Islet of Langerhans (tissue), 1 donor: ENCODE measurements at regions not wholly inside any gene's neighbourhood (a gene's known extent, or its start where the extent isn't known, plus 50 kb on each side); places are given as distances from the start of the nearest gene placed in this dataset.
"Not testable (repeated sequence)": the region's sequence is repeated elsewhere in the genome, so short reads cannot be mapped to it uniquely, and the experiment has no call there.

Experiments used
- FAIRE-seq: peaks from one replicate; lab custom pipeline; 2011; peaks lifted over from hg19 to GRCh38; lab: Jason Lieb, UNC

DNA sequence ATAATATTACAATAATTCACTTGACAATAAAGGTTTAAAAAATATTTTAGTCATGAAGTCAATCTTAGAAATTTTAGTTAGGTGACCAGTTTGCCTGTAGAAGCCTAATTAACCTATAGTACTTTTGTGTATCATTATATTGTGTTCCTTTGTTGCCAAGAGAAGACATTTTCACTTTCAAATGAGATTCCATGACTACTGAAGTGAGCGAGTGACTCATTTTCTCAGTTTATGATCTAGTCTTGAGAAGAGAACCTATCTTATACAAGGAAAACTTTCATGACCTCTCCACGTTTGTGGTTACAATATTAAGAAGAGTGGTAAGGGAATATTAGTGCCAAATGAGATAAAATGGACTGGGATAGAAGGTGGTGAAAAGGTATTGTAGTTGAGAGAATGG is 423.9 kb upstream of the CHORDC1 start:
- FAIRE-seq: no peak

DNA sequence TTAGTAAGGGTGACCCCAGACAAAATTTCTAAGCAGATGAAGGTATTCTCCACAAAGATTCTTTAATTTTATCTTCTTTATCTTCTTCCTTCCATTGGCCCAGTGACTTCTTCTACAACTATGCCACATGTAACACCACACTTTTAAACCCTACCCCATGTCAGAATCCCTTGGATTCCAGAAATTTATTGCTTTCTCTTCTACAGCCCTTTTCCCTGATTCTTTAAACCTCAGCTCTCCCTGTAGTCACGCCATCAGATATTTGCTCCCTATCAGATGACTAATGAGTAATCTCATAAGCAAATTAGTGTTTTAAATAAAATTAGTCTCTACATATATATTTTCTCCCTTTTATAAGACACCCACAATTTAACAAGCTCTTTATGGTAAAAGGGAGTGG is 423.4 kb upstream of the CHORDC1 start:
- no peak for FAIRE-seq

DNA sequence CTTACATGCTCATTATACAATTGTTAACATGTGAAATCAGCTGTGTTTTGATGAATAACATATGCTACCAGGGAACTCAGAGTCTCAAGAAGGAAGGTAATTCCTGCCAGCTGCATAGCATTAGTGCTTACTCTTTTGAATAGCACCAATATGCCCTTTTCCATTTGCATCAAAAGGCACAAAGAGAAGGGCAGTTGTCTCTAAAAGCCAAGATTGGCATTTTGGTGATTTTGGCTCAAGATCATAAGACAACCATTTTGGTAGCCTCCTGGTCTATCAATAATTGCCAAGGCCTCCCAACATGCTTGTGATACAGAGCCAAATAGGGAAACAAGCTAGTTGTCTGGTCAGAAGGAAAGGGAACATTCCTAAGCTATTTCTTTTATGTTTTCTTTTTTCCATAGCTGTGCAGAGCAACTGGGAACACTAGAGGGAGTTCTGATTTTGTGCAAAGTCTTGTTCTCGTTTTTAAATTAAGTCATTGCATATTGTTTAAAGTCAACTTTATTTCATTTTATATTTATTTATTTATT is 416.7 kb upstream of the CHORDC1 start:
- no peak for FAIRE-seq

DNA sequence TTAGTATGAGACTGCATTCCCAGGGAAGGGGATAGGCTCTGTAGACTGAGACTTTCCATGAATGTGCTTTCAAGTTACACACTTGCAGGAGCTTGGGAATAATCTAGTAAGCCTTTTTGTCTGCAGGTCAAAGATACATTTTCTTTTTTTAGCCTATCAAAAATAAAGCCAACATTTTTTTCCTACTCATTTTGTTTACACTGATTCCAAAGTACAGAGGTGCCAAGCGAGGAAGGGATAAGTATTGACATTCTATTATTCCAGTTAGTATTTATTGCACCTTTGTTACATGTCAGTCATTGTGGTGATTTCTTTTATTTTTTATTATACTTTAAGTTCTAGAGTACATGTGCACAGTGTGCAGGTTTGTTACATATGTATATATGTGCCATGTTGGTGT is 413.0 kb upstream of the CHORDC1 start:
- FAIRE-seq: peak; percentile 58

DNA sequence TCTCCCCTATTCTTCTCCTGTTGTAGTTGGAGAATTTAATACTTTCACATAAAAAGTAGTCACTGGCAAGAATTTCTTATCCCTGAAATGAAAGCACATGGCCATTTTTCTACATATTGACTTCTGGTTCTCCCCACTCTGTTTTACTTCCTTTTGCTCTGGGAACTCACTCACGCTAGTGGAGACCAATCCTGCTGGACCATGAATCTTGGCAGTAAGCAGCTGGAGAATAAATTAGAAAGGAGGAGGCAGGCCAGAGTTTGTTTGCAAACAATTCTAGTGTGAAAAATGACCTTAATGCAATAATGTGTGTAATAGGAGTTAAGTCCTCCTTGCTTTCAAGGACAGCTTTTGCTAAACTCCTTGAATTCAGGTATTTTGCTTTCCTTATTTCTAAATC is 412.3 kb upstream of the CHORDC1 start:
- peak; percentile 71 for FAIRE-seq

DNA sequence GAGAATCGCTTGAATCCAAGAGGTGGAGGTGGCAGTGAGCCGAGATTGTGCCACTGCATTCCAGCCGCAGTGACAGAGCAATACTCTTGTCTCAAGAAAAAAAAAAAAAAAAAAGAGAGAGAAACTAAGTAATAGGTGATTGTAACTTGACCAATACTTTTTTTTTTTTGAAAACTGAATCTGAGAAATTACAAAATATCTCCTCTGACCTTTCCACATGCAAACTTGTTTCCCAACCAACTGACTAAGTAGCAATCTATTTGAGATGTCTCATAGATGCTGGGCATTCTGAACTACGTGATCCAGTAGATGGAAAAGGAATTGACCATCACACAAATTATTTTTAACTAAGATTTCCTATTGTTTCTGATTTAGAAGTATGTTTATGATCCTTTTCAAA is 407.3 kb upstream of the CHORDC1 start:
- FAIRE-seq: no peak

DNA sequence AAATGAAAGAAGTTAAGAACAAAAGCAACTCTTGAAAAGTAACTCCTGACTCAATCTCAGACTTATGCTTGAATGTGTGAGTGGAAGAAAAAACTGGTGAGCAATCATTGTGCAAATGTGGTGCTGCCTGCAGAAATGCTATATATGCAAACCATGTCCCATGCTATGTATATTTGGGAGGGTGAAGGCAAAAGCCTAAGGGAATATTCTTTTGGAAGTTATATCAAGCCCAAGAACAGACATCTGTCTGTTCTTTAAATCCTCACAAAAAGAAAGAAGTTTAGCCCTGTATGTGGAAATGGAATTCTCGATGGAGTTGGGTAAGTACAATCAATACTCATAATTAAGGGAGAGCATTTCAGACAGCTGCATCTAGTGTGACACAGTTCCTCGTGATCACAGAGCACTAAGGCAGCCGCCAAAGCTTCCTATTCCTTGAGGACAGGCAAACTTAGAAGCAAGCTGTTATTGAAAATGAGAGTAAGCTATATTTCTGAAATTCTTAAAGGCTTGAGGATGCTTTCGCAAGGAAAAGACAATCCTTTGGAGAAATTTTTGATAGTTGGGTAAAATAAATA is 406.5 kb upstream of the CHORDC1 start:
- no peak for FAIRE-seq

DNA sequence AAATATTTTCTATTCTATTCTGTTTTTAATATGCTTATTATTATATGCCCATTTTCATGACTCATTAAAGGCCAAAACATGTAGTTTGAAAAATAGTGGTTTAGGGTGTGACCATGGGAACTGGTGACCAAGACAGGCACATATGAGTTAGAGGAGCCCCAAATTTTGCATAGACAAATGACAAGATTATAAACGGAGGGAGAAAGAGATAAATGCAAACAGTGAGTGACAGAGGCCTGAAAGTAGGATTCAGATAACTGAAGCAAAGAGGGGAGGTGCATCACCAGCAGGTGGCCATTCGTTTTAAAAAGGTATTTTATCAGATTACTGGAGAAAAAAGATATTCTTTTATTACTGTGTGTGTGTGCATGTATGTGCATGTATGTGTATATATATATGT is 391.5 kb upstream of the CHORDC1 start:
- no peak for FAIRE-seq

DNA sequence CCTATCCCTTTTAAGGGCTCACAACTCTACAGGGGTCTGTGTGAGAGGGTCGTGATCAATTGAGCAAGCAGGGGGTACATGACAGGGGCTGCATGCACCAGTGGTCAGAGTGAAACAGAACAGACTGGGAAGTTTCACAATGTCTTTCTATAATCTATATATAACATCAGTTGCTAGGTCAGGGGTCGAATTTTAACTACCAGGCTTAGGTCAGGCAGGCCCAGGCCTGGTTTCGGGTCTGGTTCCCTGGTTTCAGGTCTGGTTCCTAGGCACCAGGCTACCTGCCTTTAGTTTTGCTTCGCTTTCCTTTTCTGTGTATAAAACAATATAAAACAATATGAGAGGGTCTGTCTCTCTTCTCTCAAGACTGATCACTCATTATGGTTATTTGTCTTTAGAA is 390.2 kb upstream of the CHORDC1 start:
- FAIRE-seq: not testable (repeated sequence)

DNA sequence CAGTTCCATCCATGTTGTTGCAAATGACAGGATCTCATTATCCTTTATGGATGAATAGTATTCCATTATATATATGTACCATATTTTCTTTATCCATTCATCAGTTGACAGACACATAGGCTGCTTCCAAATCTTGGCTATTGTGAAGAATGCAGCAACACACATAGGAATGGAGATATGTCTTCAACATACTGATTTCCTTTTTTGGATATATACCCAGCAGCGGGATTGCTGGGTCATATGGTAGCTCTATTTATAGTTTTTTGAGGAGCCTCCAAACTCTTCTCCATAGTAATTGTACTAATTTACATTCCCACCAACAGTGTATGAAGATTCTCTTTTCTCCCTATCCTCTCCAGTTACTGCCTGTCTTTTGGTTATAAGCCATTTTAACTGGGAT is 383.9 kb upstream of the CHORDC1 start:
- FAIRE-seq: no peak

DNA sequence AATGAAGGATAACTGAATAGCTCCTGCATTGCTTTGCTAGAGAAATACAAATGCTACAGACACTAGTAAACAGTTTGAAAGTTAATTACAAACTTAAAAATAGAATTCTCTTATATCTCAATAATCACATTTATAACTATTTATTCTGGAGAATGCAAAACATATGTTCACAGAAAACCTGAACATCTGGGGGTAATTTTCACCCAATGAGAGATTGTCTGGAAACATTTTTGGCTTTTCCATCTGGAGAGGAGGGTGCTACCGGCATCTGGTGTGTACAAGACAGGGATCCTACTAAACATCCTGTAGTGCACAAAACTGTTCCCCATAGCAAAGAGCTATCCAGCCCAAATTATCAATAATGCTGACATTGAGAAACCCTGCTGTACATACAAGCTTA is 378.4 kb upstream of the CHORDC1 start:
- FAIRE-seq: no peak

DNA sequence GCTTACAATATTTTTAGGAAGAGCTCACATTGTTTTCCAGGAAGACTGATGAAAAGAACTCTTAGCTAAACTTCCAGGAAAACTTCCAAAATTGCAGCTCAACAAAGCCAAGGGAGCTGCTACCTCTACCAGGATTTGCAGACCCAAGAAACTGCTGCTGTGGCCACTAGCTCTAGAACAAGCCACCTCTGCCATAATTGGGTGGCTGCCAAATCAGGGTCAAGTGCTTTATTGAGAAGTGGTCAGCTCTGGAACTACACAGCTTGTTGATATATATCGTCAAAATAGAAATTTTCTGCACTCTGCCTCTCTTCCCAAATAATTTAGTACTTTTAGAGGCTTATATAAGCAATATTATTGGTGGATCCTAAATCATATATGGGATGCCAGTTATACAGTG is 371.8 kb upstream of the CHORDC1 start:
- FAIRE-seq: no peak

DNA sequence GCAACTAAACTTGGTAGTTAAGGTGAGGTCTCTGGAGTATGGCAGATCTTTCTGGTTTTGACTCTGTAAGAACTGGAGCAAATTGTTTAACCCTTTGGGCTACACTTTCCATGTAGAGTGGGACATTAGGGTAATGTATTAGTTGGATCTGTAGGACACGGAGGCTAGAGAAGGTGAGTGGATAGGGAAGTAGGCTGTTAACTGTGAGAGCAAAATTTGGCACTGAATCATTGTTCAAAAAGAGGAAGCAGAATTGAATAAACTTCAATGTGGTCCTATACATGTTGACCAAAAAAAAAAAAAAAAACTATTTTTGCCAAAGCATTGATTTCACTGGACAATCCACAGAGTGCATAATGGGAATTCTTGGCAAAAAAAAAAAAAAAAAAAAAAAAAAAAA is 370.2 kb upstream of the CHORDC1 start:
- FAIRE-seq: no peak

DNA sequence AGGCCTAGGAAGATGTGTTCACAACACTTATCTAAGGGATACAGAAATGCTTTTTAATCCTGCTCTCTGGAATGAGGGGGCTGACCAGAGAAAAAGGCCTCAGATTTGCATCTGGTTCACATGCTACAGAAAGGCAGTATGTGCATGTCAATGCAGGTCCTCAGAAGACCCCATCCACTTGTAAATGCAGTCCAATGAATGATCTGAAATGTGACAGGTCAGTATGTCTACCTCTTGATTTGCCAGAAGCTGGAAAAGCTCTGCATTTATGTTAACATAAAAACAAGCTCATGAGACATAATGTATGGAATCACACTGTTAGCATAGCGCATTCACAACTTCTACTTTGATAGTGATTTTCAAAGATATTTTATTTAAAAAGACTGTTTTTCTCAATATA is 367.4 kb upstream of the CHORDC1 start:
- FAIRE-seq: no peak

DNA sequence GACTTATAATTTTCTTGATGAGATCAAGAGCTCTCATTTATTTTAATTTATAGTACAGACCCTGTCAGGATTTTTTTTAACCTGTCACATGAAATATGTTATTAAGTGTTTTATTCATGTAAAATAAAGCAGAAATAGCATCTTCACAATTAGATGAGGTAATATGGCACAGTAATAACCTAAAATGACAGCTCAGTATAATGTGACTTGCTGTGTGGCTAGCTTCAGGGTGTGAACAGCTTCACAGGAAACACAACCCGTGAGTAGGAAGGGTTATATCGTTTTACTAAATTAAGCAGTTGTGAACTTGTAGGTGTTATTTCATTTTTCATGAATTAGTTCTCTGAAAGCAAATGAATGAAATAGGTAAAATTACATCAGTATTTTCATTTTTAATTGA is 366.9 kb upstream of the CHORDC1 start:
- no peak for FAIRE-seq

DNA sequence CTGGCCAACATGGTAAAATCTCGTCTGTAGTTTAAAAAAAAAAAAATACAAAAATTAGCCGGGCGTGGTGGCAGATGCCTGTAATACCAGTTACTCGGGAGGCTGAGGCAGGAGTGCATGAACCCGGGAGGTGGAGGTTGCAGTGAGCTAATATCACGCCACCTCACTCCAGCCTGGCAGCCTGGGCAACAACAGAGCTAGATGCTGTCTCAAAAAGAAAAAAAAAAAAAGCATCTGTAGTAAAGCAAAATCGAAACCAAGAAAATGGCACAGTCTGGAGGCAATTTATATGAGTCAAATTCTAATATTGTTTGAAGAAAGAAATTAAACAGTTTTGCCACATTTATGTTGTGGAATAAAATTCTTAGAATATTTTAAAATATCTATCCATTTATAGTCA is 365.0 kb upstream of the CHORDC1 start:
- FAIRE-seq: no peak

DNA sequence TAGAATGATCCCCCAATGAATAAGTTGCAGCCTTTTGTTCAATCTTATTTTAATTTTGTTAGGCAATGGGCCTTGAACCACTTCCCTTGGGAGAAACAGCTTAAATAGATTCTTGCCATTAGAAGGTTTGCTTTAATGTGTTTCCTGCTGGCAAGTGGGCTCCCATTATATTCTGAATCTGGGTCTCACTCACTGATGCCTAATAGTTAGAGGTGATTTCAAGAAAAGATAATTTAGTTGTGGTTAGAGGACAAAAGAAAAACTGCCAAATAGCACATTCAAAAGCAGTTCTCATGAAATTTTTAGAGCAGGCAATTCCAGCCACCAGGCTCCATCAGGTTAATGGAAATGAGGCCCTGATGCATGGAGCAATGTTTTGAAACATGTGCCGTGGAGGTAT is 362.6 kb upstream of the CHORDC1 start:
- no peak for FAIRE-seq

DNA sequence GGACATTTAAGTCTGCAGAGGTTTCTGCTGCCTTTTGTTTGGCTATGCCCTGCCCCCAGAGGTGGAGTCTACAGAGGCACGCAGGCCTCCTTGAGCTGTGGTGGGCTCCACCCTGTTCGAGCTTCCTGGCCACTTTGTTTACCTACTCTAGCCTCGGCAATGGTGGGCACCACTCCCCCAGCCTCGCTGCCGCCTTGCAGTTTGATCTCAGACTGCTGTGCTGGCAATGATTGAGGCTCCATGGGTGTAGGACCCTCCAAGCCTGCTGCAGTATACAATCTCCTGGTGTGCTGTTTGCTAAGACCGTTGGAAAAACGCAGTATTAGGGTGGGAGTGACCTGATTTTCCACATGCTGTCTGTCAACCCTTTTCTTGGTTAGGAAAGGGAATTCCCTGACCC is 360.1 kb upstream of the CHORDC1 start:
- not testable (repeated sequence) for FAIRE-seq

DNA sequence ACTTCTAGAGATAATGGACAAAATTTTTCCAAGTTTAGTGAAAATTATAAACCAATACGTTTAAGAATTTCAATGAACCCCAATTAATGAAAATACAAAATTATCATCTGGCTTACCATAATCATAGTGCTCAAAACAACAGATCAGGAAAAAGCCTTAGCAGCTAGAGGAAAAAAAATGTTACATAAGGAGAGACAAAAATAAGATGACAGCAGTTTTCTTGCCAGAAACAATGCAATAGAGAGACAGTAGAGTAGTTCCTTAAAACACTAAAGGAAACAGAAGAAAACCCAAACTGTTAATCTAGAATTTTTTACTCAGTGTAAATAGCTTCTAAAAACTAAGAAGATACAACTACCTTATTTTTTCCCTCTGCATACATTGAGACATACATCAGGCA is 341.7 kb upstream of the CHORDC1 start:
- FAIRE-seq: no peak

DNA sequence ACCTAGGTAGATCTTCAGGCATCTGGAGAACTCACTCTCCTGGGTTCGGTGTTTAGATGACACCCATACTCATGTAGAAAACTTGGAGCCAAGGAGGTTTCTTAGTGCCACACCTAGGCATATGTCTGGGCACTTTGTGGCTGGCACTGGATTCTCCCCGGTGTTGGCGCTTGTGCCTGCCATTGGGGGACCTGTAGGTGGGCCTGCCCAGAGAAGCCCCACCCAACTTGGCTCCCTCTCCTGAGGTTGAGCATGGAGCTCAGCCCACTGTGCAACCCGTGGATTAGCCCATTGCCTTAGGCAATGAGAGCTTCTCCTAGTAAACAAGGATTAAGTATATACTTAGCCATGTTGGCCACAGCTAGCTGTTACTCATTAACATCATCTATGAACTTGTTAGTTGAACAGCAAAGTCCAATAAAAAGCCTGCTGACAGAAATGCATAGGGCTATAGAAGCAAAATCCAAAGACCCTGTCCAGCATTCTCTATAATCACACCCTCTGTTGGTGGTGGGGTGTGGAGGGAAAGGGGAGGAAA is 335.5 kb upstream of the CHORDC1 start:
- FAIRE-seq: no peak

DNA sequence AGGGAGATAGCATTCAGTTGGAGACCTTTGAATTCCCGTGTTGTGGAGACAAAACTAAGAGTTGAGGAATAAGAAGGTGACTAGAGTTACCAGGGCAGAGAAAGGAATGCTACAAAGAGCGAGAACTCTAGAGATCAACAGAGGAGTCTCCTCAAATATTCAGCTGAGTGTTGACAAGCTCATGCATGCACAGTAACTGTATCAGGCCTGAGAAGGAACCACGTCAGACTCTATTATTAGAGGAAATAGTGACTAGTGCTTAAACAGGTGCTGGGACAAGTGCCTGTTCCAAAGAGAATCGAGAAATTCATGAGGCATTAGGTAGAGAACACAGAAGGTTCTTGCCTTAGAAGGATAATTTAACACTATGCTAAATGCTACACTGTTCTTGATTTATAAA is 333.8 kb upstream of the CHORDC1 start:
- no peak for FAIRE-seq

DNA sequence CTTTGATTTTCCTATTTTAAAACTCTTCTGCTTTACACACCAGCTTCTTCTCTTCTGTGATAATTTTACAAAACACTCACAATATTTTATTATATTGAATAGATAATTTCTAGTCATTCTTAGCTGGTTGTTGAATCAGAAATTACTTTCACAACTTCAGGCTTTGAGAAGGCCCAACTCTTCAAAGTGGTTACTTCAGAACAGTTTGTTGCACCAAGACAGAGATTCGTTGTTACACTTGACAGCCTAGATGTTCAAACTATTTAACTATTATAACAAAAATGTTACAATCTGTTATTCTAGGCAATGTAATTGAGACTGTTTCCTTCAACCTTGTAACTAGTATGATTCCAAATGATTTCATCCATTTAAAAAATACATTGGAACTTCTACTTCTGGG is 333.2 kb upstream of the CHORDC1 start:
- no peak for FAIRE-seq

DNA sequence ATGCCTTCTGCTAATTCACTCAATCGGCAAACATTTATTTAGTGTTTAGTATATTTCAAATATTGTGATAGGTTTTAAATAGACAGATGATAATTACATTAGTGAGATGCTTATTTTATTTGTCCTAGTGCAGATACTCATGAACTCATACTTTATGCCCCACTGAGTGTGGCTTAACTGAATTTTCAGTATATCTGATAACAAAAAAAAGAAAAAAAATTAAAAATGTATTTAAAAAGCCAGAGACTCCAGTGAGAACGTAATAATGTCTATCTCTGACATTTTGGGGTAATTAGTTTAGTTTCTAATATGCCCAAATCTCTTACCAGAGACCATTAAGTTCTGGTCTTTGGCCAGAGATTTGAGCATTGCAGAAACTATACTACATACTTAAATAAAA is 332.6 kb upstream of the CHORDC1 start:
- no peak for FAIRE-seq

DNA sequence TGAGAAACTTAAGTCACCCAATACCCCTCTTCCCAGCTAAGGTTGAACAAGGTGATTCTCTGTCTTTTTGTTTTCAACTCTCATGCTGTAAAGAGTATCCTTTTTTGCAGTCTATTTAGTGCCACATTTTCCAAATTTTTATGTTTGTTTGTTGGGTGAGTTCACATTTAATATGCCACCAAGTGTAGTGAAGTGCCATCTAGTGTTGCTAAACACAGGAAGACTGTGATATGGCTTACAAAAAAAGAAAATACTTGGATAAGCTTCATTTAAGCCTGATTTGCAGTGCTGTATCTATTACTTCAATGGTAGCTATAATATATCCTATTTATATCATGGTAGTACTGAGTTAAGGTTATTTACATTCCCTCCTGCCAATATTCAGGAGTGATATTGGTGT is 319.2 kb upstream of the CHORDC1 start:
- no peak for FAIRE-seq

DNA sequence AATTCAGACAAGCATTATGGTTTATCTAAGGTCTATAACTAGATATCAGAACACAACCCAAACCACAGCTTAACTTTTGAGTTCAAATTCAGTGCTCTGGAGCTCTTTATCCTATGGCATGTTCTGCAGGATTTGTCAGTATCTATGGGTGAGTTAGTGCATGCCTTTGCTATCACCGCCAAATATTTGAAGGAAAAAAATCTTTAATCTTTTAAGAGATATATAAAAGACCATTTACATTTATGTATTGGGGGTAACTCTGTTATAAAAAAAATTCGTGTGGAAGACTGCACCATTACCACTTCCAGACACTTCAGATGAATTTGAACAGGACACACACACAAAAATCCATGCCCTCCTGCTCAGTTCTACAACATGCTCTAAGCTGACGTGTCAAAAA is 313.5 kb upstream of the CHORDC1 start:
- no peak for FAIRE-seq
